DND-41 (cell line): ENCODE measurements at regions not wholly inside any gene's neighbourhood (a gene's known extent, or its start where the extent isn't known, plus 50 kb on each side); places are given as distances from the start of the nearest gene placed in this dataset.

ENCODE experiments used
- ATAC-seq: fragments of 200-7000 bp; cut with Tn5 transposase; 3 replicates; pipeline ENCODE4 v1.9.1; 2021; ENCODE audit warnings: low read depth; ENCODE audit not compliant: insufficient read depth
- DNase-seq: peaks from one replicate; pipeline ENCODE4 v3.0.0-alpha.2; 2020
- H2AFZ ChIP-seq: 2 replicates; pipeline ENCODE4 v1.6.0; 2012; ENCODE audit warnings: low read depth, low read length
- H3K27ac ChIP-seq: 2 replicates; pipeline ENCODE4 v1.5.1; 2012; ENCODE audit warnings: low read length, inconsistent platforms
- H3K27me3 ChIP-seq: fragments of 200-600 bp; sonication (generic); 2 replicates; pipeline ENCODE4 v1.6.0; 2012; ENCODE audit warnings: low read length, mild to moderate bottlenecking, inconsistent platforms; ENCODE audit not compliant: insufficient read depth, poor library complexity
- H3K36me3 ChIP-seq: 2 replicates; pipeline ENCODE4 v1.5.1; 2012; ENCODE audit warnings: low read length, inconsistent platforms; ENCODE audit not compliant: insufficient read depth
- H3K4me1 ChIP-seq: 2 replicates; pipeline ENCODE4 v1.5.1; 2012; ENCODE audit warnings: mild to moderate bottlenecking, low read length; ENCODE audit not compliant: insufficient read depth
- H3K4me2 ChIP-seq: 2 replicates; pipeline ENCODE4 v1.6.0; 2012; ENCODE audit warnings: mild to moderate bottlenecking, moderate library complexity, low read length, inconsistent platforms; ENCODE audit not compliant: insufficient read depth
- H3K4me3 ChIP-seq, 2 experiments: fragments of 200-600 bp in 1 of 2; shearing (Covaris generic) in 1 of 2; 2 replicates each; pipeline ENCODE4 v1.5.1; 2012 to 2016; ENCODE audit warnings: inconsistent platforms in 2 of 2, low read length in 2 of 2, mild to moderate bottlenecking in 2 of 2, low read depth in 1 of 2, moderate library complexity in 1 of 2
- H3K79me2 ChIP-seq: 2 replicates; pipeline ENCODE4 v1.6.0; 2012; ENCODE audit warnings: low read length, inconsistent platforms; ENCODE audit not compliant: insufficient read depth
- H3K9ac ChIP-seq: 2 replicates; pipeline ENCODE4 v1.6.0; 2012; ENCODE audit warnings: low read depth, mild to moderate bottlenecking, inconsistent platforms, low read length, moderate library complexity
- H3K9me3 ChIP-seq: 2 replicates; pipeline ENCODE4 v1.5.1; 2012; ENCODE audit warnings: low read length, moderate library complexity, mild to moderate bottlenecking, inconsistent platforms; ENCODE audit not compliant: insufficient read depth, severe bottlenecking
- H4K20me1 ChIP-seq: 2 replicates; pipeline ENCODE4 v1.6.0; 2012; ENCODE audit warnings: low read length; ENCODE audit not compliant: insufficient read depth
- EZH2 ChIP-seq: IDR thresholded peaks from 3 replicates; pipeline ENCODE4 v1.6.1; 2012; ENCODE audit warnings: borderline replicate concordance, low read depth, mild to moderate bottlenecking, moderate library complexity, low read length, inconsistent platforms; ENCODE audit not compliant: severe bottlenecking
- TF ChIP-seq, protein P1 (sequence below): IDR thresholded peaks from 2 replicates; pipeline ENCODE4 v1.5.1; 2012; ENCODE audit warnings: borderline replicate concordance, low read length, moderate library complexity, mild to moderate bottlenecking; ENCODE audit not compliant: poor library complexity, severe bottlenecking; ENCODE audit errors: extremely low read depth

DNA sequence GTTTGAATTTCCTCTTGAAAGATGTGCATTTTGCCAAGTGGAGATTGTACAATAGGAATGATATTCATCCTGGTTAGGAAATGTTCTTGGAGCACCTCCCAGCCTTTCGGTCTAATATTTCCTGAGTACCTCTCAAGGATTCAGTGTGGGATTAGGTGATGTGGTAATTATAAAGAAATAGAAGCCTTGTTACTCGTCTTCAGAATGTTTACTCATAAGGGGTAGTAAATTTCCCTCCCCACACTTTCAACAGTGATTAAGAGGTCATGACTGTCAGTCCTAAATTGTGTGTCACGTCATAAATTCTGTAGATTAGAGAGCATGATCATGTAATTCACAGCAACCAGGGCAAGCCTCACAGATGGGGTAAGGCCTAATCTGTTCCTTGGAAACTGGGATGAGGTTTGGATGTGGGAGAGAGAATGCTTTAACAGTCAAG lies 633.1 kb upstream of the TBL1XR1 start:
- Histone ChIP-seq H3K9me3 (no peaks in the 10 kb centered on the region), H3K4me1 (no peaks in the 10 kb centered on the region), H4K20me1 (no peaks in the 10 kb centered on the region), H3K9ac (no peak overlapping the region), H3K79me2 (no peaks in the 10 kb centered on the region), H3K4me2 (no peak overlapping the region), H2AFZ (no peak overlapping the region), H3K36me3 (no peaks in the 10 kb centered on the region), H3K27me3 (no peaks in the 10 kb centered on the region), H3K4me3 (no peak overlapping the region), H3K27ac (no peak overlapping the region)
- DNase-seq, result no peak
- ATAC-seq, result no peak
- TF ChIP-seq, protein P1, sequence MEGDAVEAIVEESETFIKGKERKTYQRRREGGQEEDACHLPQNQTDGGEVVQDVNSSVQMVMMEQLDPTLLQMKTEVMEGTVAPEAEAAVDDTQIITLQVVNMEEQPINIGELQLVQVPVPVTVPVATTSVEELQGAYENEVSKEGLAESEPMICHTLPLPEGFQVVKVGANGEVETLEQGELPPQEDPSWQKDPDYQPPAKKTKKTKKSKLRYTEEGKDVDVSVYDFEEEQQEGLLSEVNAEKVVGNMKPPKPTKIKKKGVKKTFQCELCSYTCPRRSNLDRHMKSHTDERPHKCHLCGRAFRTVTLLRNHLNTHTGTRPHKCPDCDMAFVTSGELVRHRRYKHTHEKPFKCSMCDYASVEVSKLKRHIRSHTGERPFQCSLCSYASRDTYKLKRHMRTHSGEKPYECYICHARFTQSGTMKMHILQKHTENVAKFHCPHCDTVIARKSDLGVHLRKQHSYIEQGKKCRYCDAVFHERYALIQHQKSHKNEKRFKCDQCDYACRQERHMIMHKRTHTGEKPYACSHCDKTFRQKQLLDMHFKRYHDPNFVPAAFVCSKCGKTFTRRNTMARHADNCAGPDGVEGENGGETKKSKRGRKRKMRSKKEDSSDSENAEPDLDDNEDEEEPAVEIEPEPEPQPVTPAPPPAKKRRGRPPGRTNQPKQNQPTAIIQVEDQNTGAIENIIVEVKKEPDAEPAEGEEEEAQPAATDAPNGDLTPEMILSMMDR, result no peak
- no peak for TF ChIP-seq EZH2

DNA sequence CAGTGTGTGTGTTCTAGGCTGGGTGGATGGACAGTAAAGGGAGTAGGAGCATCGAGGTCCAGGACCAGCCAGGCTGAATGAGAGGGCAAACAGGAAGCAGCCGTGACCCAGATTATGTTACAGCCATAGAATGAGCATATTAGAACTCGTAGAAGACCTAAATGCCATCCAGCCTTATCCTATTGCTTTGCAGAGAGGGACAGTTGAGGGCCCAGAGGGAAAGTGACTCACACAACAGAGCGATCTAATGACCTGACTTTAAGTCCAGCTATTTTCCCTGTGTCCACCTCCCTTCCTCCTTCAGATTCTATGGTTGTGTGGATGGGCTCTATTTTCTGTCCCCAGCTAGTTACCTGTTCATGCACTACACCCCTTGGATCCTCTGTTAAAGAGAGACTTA lies 634.1 kb upstream of the TBL1XR1 start:
- Histone ChIP-seq H3K27me3 (no peaks in the 10 kb centered on the region), H3K4me1 (no peaks in the 10 kb centered on the region), H3K9me3 (no peaks in the 10 kb centered on the region), H2AFZ (no peak overlapping the region), H3K79me2 (no peaks in the 10 kb centered on the region), H4K20me1 (no peaks in the 10 kb centered on the region), H3K9ac (no peak overlapping the region), H3K36me3 (no peaks in the 10 kb centered on the region), H3K4me3 (no peak overlapping the region), H3K4me2 (no peak overlapping the region), H3K27ac (no peak overlapping the region)
- no peak for TF ChIP-seq EZH2
- TF ChIP-seq, protein P1, result no peak
- DNase-seq, result no peak
- no peak for ATAC-seq

DNA sequence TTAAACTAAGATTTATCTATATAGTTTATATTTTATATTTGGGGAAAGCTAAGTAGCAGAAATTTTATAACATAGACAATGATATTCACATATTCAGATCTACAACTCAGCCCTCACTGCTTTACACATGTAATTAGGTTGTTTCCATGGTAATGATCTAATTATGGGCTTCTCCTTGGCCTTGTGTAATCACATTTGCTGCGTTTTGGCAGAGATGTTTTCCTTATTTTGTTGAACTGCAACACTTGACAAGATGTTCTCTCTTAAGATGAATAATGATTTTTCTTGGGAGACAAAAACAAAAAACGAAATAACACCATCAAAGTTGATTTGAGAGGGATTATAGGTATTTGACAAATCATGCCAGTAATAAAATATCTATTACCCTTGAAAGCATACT lies 635.6 kb upstream of the TBL1XR1 start:
- TF ChIP-seq, protein P1, result no peak
- TF ChIP-seq EZH2, result no peak
- H4K20me1 ChIP-seq, result no peaks in the 10 kb centered on the region
- no peak overlapping the region for H3K4me3 ChIP-seq
- H3K79me2 ChIP-seq, result no peaks in the 10 kb centered on the region
- no peaks in the 10 kb centered on the region for H3K27me3 ChIP-seq
- DNase-seq (no peak), ATAC-seq (no peak)
- no peak overlapping the region for H3K27ac ChIP-seq
- H3K4me1 ChIP-seq, result no peaks in the 10 kb centered on the region
- H3K4me2 ChIP-seq, result no peak overlapping the region
- no peak overlapping the region for H2AFZ ChIP-seq
- no peaks in the 10 kb centered on the region for H3K36me3 ChIP-seq
- H3K9me3 ChIP-seq, result no peaks in the 10 kb centered on the region
- no peak overlapping the region for H3K9ac ChIP-seq

DNA sequence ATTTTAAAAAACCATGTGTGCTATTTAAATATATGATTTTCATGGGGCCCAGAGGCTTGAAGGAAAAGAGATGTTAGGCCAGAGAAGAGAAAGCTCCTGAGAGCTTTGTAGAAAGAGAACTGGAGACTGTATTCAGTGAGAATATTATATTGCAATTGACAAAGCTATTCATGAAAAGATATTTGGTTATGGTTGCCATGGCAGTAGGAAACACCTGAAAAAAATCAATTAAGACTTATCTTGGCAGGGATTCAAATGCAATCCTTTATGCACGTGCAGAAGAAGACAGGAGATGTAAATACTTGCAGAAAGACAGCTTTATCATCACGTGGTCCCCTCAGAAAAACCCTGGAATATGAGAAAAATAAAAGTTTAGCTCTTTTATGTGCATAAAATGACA lies 636.0 kb upstream of the TBL1XR1 start:
- Histone ChIP-seq H3K9ac (no peak overlapping the region), H3K9me3 (no peaks in the 10 kb centered on the region), H3K27ac (no peak overlapping the region), H3K4me1 (no peaks in the 10 kb centered on the region), H2AFZ (no peak overlapping the region), H3K36me3 (no peaks in the 10 kb centered on the region), H3K27me3 (no peaks in the 10 kb centered on the region), H3K79me2 (no peaks in the 10 kb centered on the region), H3K4me2 (no peak overlapping the region), H3K4me3 (no peak overlapping the region), H4K20me1 (no peaks in the 10 kb centered on the region)
- TF ChIP-seq, protein P1, result no peak
- no peak for TF ChIP-seq EZH2
- no peak for ATAC-seq
- no peak for DNase-seq
